HG03066 (cell line): ENCODE measurements at regions not wholly inside any gene's neighbourhood (a gene's known extent, or its start where the extent isn't known, plus 50 kb on each side); places are given as distances from the start of the nearest gene placed in this dataset.

Source experiments
- ATAC-seq: cut with Tn5 transposase; IDR thresholded peaks from one replicate; pipeline ENCODE4 v1.9.1; 2021; ENCODE audit warnings: low read depth; ENCODE audit not compliant: unreplicated experiment

GRCh38 chr10:43899224-43899959 is 250.7 kb upstream of the ZNF32 start:
- no peak for ATAC-seq

DNA sequence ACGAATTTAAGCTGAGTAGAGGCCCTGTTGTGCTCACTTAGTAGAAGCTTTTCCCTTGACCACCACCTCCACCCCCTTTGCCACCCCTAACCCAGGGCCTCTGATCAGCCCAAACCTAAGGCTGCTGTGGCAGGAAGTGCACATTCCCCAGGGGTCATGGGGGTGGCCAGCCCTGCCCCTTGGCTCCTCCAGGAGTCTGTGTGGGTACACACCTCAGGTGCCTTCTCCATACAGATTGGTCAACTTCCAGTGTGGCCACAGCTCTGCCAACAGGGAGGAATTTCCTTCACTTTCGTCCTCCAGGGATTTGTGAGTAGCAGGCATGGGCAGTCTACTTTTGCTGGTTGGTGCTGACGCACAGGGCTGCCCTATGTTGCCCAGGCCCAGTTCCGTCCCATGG is 249.9 kb upstream of the ZNF32 start:
- ATAC-seq = no peak

DNA sequence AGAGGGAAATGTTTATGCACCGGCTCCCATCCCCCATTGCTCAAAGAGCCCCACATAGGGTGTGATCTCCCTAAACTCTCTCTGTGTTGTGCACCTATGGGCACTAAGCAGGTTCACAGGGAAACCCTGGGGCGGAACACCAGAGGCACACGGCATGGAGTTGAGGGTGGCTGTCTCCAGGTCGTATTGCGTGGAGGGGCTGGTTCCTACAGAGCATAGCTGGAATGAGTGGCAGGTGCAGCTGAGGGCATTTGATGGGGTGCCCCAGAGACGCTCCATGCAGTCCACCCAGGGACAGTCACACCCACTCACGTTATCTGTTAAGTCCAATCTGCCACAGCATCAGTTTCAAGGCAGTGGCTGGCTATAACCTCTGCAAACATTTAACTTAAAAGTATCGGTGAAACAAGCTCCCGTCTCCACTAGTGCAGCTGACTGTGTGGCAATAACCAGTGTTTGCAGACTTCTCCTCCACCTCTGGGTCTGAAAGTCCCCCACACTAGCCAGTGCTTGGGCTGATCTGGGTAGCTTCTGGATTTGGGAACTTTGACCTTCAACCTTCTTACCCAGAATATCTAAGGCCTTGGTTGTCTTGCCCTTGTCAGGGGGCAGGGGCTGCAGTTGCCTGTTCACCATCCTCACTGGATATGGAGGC is 249.2 kb upstream of the ZNF32 start:
- no peak for ATAC-seq

DNA sequence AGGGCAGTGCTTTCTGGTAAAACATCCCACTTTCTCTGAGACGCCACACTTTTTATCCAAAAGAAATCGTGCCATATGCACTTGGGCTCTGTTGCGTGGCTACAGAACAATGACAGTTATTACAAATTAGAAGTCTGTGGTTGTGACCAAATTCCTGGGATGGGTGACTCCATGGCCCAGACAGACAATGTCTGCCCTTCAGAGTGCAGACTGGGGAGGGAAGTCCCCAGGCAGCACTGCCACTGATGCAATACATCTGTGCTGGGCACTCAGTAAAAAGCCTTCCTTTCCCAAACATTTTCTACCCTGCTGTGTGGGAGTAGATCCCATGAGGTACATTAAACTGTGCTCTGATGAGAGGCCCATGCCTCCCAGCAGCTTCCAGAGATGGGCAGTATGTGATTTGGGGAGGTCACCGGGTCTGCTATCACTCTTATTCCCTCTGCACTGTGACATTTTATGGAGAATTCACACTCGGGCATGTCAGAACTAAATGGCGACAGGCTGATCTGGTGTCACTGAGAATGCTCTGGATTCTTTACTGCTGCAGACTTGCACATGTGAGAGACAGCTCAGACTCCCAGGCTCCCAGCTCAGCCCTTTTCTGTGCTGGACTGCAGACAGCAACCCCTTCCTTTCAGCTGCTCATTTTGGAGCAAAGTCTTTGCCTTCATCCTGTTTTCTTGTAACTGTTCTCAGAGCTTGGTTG is 243.5 kb upstream of the ZNF32 start:
- no peak for ATAC-seq

DNA sequence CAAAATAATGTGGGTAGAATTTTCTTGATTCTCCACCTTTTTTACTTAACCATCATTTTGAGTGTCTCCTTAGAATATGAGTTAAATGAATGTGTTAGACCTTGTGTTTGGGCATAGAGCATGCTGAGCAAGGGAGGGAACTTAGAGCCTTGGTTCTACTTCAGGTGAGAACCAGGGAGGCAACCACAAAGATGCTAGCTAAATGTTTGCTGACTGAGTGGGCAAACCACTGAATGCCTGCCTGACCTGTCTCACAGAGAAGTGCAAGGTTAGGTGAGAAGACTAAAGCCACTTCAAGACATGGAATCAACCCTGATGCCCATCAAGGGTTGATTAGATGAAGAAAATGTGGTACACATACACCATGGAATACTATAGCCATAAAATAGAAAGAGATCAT is 242.6 kb upstream of the ZNF32 start:
- ATAC-seq = no peak

DNA sequence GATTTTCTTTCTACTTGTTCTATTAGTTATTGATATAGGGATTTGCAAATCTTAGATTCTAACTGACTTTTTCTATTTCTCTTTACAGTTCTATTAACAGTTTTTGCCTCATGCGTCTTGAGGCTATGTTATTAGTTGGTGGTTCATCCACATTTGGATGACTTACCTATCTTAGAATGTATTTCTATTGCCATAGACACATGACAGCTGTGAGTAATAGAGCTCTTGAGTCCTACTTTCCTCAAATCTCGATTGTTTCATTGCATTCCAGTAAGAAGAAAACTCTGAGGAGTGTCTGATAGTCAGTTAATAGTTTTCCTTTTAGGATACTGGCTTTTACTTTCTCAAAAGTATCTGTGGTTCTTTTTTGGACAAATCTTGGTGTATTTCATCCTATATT is 241.4 kb upstream of the ZNF32 start:
- no peak for ATAC-seq

DNA sequence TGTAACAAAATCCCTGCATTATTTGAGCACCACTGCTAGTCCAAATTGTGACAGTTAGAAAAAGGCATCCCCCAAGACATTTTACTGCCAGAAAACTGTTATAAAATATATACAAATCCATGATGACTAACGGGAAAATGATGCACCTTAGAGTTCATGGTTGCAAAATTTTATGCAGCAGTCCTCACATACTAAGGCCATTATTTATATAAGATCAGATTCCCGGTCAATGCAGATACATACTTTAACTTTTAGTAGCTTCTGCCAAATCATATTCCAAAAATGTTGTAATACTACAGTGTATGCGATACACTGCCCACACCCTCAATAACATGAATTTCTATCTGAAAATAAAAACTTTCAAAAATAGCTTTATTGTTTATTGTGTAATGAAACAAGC is 239.9 kb upstream of the ZNF32 start:
- ATAC-seq = no peak

DNA sequence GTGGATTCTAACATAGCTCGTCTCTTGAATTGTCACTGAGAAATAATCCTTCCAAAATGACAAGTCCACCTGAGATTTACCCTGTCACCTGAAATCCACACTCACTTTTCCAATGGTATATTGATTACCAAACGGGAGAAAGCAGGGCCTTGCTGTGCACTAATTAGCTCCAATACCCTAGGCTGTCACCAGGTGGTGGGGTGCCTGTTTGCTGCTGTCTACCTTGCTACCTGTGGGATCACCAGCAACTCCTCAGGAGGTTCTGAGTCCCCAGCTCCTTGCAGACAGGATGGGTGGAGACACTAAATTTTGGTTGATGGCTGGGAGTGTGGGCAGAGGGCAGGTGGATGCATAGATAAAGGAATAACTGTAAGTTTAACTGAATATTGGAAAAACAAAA is 237.2 kb upstream of the ZNF32 start:
- no peak for ATAC-seq

DNA sequence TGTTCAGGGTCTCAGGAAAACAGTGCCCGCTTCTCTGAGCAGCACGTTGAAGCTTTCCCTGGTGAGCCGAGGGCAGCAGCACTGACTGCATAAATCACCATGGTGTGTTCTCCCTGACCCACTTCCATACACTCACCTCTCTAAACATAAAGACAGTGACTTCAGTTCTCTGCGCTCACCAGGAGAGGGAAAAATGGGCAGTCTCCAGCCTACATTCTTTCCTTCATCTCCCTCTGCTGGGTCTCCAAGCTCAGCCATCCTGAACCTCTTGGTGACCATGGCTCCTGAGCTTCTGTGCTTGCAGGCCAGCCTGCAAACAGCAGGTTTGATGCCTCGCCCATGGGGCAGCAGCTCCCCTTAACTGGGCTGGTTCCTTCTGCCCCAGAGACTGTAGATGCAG is 236.6 kb upstream of the ZNF32 start:
- ATAC-seq = no peak

DNA sequence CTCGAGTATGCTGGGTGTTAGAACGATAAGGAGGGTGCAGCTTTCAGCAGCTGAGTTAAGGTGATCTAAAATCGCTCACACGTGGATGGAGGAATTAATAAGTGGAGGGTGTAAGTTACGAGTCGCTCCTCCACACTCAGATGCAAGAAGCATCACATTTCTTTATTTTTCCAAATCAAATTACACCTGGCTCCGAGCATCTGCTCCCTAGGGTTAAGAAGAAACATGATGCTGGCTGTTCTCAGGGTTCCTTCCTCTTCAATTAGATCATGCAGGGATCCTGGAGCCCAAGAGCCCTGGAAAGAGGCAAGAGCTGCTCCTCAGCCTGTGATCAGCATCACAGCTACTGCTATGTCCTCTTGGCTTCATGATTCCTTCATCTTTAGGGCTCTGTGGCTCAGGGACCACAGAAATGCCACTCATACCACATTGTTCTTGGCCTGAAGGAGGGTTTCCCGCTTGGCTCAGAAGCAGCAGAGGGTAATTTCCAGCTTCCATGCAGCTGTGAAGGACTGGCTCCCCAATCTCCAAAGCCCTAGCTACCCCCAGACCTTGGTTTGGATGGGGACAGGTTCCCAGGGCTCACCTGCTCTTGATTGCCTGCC is 235.9 kb upstream of the ZNF32 start:
- ATAC-seq = no peak

- ATAC-seq = no peak
Measured at GRCh38 chr10:43882711-43883110, 234.0 kb upstream of the ZNF32 start.

DNA sequence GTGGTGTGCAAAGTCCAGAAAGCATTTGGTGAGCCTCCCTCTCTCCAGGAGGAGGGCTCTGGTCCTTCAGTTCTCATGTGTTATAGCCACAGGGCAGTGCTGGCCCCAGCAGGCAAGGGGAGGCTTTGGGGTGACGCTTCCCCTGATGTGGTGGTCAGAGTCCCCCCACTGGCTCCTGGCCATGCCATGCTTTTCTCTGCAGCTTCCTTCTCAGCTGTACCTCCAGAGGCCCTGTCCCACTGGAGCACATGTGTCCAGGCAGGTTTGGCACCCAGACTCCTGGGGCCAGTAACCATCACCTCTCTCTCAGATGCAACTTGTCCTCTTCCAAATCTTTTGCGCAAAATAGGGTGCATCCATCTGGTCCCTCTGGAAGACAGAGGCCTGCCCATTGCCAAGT is 233.0 kb upstream of the ZNF32 start:
- ATAC-seq = no peak

DNA sequence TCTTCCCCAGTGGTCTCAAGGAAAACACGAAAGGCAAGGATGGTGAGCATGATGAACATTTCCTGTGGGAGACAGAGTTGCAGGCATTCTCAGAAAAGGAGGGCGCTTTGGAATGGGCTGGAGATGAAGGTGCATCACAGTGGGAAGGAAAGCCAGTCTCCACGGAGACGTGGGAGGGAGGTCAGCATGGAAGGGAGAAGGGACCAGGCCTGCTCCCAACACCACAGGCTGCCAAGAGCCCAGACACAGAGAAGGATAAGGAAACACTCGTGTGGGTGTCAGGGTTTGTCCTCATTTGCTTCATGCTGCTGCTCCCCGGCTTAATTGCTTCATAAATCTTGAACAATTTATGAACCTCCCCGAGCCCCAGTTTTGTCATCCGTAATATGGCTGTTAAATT is 231.5 kb upstream of the ZNF32 start:
- ATAC-seq = no peak

- no peak for ATAC-seq
Measured at GRCh38 chr10:43879742-43880141, 231.1 kb upstream of the ZNF32 start.

- ATAC-seq = no peak
Measured at GRCh38 chr10:43879162-43879561, 230.5 kb upstream of the ZNF32 start.

DNA sequence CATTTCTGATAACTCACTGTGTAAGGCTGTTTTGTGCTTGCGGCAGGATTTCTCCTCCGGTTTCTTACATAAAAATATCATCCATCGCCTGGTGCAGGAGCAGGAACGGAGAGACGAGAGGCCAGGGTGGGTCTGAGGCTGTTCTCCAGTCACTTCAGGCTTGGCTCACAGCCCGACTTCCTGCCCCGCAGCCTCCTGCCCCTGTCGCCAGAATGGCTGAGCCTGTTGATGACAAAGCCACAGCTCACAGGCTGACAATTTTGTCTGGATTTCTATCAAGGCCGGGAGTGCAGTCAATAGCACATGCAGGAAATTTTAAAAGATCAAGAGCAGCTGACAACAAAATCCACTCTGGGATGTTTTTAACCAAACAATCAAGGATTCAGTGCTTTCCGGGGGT is 229.7 kb upstream of the ZNF32 start:
- ATAC-seq = no peak

DNA sequence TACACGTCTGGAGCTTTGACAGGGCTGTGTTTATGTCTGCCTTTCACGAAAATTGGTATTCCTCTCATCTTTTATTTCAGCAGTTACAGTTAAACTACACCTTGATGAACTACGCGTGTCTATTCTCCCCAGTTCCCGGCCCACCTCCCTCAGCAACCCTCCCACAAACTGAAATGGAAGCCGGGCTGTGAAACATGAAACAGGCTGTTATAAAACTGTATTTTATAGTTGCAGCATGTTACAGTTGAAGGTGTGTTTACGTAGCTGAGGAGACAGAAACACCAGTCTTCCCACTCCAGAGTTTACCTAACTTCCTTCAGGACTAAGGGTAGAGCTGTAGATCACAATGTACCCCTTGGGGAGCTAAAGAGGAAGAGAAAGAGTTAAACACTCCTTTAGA is 228.3 kb upstream of the ZNF32 start:
- no peak for ATAC-seq

DNA sequence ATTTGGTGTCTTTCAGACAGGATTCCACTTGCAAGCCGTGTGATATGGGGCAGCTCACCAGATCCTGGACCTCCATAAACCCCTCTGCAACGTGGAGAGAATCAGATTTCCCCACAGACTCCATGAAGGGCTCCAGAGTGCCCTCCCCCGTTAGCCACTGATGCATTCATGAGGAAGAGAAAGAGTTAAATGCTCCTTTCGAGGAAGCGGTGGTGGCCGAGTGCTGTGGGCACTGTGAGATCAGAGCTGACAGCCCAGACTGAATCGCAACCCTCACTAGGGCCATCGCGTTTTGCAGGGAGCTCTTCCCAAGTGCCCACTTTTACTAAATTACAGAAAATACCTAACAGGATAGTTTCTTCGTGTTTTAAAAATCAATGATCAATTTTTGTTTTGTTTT is 226.3 kb upstream of the ZNF32 start:
- ATAC-seq = no peak

- ATAC-seq = no peak
Measured at GRCh38 chr10:43873717-43874116, 225.0 kb upstream of the ZNF32 start.

DNA sequence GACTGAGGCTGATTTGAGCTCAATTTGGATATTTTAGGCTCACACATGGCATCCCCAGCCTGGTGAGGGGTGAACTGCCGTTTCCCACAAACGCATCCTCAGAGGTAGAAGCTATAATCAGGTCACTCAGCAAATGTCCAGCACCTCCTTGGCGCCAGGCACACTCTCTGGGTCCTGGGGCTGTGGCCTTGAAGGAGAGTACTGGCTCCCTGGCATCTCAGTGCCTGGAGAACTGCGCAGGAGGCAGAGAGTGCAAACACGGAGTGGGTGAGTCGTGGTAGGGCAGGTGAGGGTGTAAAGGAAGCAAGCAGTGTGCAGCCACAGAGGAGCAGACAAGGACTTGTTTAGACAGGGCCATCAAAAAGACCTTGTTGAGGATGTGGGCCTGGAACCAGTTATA is 224.0 kb upstream of the ZNF32 start:
- no peak for ATAC-seq

DNA sequence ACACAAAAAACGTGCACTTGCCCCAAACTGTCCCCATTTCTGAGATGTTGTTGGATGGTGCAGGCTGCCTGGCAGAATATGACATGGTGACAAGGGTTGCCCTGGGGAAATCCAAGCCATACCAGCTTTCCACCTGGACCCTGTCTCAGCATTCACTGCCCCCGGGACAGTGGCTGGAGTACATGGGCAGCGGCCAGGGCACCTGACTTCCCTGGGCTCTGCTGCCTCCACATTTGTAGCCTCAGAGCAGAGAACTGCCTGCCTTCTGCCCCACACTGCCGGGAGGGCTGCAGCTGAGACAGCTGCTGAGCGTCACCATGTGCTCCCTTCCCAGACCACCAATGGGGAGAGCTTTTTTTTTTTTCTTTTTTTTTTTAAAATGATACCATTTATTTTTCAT is 222.9 kb upstream of the ZNF32 start:
- ATAC-seq = no peak
